HCT116 (cell line): ENCODE measurements at regions not wholly inside any gene's neighbourhood (a gene's known extent, or its start where the extent isn't known, plus 50 kb on each side); places are given as distances from the start of the nearest gene placed in this dataset.

Experiments
- CTCF ChIP-seq, 3 experiments: fragments of 200-600 bp in 1 of 3; sonication (generic) in 1 of 3; IDR thresholded peaks in 2 of 3; conservative IDR thresholded peaks in 1 of 3; 2 replicates each; pipeline ENCODE4 v1.5.1; 2012 to 2017; ENCODE audit warnings: low read depth in 2 of 3, low read length in 2 of 3, antibody characterized with exemption in 1 of 3, borderline replicate concordance in 1 of 3, control low read depth in 1 of 3, mild to moderate bottlenecking in 1 of 3, mixed read lengths in 1 of 3, mixed run types in 1 of 3, moderate library complexity in 1 of 3; ENCODE audit not compliant: insufficient read depth in 1 of 3
- POLR2A ChIP-seq: IDR thresholded peaks from 2 replicates; pipeline ENCODE4 v1.7.0; 2011; ENCODE audit warnings: borderline replicate concordance; ENCODE audit not compliant: insufficient read depth, insufficient read length; ENCODE audit errors: extremely low read depth

- TF ChIP-seq POLR2A (no peak), CTCF (IDR thresholded peaks at IDR 0.05 in 2 of 3, conservative IDR thresholded peaks at IDR 0.05 in 1 of 3; ENCODE audit: borderline replicate concordance in 1 of 3, insufficient read depth in 1 of 3, low read depth in 2 of 3, low read length in 2 of 3) (no peak)
Observed at GRCh38 chr22:27329966-27330645, 471.4 kb downstream of the MN1 start.
